NCI-H146 (cell line): ENCODE measurements at regions not wholly inside any gene's neighbourhood (a gene's known extent, or its start where the extent isn't known, plus 50 kb on each side); places are given as distances from the start of the nearest gene placed in this dataset.

Experiments
- DNase-seq: peaks from one replicate; lab custom pipeline; 2025; lab: John Stamatoyannopoulos, UW

DNA sequence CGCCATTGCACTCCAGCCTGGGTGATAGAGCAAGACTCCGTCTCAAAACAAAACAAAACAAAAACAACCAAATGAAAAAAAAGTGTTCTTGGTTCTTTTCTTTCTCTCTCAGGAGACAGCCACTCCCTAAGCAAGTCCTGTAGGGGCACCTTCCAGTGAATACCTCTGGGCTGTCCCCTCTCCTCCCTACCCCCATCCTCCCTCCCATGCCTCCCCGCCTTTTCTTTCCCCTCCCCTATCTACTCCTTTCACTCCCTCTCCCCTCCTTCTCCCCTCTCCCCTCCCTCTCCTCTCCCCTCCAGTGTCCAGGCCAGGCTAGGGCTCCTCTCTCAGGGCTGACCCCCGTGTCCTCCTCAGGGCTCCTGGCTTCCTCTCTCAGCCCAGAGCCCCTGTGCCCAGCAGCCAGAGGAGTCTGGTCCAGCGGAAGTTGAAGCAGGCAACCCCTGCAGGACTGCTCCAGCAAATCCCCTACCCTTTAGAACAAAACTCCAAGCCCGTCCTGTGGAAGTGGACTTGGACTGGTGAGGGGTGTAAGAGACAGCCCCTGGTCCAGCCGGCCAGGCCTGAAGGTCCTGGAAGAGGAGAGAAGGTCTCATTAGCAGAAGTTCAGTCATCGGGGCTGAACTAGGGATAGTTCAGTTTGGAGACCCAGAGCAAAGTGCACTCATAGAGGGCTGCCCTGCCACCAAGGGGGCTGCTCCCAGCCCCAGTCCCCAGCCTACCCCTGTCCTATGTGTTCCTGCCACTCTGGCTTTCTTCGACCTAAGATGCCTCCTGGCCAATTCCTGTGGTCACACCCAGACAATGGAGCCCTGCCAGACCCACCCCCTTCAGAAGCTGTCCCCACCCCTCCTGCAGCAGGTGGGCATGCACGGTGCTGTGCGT, 79.8 kb upstream of the IQSEC1 start:
- DNase-seq, result peak; percentile 54

DNA sequence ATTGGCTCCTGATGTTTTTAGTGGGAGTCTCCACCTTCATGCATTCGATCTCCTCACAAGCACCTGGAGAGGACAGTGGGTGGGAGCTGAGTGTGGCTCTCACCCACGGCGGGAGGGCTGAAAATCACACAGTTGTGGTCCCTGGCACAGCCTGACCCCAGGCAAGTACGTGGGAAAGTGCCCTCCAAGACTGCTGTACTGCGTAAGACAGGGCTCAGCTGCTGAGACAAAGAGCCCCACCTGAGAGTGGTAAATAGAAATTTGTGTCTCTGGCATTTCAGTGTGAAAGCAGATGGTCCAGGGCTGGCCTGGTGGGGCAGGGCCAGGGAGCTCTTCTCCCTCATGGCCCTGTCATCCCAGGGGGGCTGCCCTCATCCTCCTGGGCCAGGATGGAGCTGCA, 77.4 kb upstream of the IQSEC1 start:
- DNase-seq, result no peak

DNA sequence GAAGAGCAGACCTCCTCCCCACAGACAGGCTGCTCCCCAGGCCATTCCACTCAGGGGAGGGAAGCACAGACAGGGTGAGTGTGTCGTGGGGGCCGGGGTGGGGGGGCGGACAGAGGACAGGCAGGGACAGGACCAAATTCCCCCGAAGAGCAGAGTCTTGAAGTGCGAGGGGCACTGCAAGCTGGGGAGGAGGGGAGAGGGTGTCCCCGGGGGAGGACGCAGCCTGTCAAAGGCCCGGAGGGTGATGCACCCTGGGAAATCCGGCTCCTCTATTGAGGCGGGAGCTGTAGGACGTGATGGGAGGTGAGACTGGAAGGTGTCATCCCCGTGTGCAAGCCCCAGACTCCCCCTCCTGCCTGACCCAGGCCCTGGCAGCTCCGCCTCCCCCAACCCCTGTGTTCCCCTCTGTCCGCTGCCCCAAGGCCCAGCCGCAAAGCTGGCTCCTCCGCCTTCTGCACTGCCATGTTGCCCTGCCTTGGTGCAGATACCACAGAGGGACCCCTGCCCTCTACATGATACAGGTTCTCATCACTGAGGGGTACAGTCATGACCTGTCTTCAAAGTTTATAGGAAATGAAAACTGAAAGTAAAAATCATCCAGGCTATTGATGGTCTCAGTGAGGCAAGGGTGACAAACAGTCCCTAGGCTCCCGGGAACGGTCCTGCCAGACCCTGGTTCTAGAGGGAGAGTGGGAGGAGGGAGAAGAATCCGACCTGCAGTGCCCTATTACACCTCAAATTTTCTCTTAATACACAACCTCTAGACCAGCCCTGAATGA, 76.3 kb upstream of the IQSEC1 start:
- no peak for DNase-seq

DNA sequence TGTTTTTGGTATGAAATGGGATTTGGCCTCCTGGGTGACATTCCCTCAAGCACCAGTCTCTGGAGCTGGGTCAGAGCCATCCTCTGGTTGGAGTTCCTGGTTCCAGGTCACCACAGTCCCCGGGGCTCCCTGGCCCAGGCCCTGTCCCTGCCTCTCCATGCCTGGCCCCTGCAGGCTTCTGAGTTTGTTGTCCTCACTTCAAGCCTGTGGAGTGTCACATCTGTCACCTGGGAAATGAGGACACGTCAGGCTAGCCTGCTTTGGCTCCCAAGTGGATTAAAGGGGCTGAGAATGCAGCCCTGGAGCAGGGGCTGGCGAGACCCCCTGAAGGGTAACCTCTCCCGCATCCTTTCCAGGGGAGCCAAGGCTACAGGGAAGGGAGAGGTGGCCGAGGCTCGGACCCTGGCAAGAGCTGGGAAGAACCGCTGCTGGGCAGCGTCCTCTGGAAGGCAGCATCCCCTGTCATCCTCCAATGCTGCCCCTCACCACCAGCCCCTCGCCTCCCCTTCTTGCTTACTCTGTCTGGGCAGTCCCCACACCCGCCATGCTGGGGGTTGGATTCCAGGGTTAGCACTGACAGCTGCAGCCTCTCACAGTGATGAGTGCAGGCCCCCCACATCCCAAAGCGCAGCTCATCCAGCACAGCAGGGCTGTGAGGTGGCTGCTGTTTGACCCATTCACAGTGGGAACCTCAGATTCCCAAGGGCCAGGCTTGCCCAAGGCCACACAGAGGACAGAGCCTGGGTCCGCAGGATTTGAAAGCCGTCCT, 75.5 kb upstream of the IQSEC1 start:
- DNase-seq, result no peak

DNA sequence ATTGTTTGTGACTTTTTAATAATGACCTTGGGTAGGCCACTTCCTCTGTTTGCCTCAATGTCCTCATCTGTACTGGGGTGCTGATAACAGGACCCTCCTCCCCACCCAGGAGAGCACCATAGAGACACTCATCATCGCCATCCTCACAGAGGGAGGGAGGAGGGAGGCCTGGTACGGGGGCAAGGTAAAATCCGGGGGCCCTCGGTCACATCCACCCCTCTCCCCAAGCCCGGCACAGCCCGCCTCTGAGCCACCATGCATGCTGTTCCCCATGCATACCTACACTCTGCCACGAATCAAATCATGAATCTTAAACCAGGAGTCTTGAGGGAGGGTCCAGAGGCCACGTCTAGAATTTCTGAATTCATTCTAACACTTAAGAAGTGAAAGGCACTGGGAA, 74.9 kb upstream of the IQSEC1 start:
- no peak for DNase-seq

DNA sequence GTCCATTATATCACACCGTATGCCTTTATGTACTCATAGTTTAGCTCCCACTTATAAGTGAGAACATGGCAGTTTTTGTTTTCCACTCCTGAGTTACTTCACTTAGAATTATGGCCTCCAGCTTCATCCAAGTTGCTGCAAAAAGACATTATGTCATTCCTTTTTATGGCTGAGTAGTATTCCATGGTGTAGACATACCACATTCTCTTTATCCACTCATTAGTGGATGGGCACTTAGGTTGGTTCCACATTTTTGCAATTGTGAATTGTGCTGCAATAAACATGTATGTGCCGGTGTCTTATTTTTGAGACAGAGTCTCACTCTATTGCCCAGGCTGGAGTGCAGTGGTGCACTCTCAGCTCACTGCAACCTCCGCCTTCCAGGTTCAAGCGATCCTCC, 74.1 kb upstream of the IQSEC1 start:
- no peak for DNase-seq

DNA sequence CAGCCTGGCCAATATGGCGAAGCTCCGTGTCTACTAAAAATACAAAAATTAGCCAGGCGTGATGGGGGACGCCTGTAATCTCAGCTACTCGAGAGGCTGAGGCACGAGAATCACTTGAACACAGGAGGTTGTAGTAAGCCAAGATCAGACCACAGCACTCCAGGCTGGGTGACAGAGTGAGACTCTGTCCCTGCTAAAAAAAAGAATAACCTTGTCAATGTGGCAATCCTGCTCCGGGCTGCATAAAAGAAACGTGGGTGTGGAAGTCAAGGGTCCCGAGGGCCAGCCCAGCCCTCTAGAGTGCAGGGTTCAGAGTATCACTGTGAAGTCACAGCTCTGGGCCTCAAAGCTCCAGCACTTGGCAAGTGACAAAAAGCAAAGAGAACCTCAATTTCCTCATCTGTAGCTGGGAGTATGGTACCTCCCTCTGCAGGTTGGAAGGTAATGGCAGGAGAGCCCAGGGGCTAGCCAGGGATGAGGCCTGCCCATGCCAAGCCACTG, 73.5 kb upstream of the IQSEC1 start:
- no peak for DNase-seq

DNA sequence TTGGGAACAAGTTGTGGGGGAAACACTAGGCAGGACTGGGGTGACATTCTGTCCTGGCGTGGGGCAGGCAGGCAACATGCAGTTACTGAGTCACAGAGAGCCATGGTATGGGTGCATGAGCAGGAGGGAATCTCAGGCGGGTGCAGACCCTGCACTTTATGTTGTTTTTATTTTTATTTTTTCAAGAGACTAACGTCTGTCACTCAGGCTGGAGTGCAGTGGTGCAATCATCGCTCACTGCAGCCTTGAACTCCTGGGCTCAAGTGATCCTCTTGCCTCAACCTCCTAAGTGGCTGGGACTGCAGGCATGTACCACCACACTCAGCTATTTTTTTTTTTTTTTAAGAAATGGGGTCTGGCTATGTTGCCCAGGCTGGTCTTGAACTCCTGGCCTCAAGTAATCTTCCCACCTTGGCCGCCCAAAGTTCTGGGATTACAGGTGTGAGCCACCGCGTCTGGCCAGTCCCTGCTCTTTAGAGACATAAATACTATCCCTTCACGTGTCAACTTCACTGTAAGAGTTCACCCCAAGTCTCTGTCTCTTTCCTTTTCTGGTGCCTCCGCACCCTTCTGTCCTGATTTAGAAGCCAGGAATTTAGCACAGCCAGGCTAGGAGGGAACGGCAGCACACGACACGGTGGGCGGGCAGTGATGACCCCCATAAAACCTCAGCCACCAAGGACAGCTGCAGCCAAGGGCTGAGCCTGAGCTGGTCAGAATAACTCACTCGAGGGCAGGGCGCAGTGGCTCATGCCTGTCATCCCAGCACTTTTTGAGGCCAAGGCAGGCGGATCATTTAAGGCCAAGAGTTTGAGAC, 72.8 kb upstream of the IQSEC1 start:
- DNase-seq, result no peak

DNA sequence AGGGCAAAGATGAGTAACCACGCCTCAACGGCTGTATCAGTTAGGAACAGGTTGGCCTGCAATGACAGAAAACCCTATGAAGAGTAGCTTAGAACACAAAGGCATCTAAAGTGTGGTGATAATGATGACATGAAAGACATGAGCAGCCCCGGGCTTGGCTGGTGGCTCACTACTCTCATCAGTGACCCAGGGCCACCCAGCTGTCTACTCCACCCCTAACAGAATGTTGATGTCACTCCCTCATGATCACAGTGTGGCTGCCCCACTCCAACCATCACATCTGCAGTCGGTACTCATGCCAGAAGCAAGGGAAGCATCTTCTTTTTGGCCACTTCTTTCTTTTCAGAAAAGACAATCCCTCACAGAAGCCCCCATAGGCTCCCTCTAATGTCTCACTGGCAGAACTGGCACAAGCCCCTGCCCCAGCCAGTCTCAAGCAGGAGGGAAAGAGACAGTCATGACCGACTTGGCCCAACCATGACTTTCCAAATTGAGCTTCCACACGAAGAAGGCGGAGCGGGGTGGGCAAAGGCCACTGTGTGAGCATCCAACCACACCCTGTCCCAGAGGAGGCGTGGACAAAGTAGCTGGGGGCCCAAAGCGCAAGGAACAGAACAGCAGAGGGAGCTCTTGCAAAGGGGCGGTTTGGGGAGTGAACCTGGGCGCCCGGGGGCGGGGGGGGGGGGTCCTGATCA, 72.0 kb upstream of the IQSEC1 start:
- DNase-seq, result no peak

DNA sequence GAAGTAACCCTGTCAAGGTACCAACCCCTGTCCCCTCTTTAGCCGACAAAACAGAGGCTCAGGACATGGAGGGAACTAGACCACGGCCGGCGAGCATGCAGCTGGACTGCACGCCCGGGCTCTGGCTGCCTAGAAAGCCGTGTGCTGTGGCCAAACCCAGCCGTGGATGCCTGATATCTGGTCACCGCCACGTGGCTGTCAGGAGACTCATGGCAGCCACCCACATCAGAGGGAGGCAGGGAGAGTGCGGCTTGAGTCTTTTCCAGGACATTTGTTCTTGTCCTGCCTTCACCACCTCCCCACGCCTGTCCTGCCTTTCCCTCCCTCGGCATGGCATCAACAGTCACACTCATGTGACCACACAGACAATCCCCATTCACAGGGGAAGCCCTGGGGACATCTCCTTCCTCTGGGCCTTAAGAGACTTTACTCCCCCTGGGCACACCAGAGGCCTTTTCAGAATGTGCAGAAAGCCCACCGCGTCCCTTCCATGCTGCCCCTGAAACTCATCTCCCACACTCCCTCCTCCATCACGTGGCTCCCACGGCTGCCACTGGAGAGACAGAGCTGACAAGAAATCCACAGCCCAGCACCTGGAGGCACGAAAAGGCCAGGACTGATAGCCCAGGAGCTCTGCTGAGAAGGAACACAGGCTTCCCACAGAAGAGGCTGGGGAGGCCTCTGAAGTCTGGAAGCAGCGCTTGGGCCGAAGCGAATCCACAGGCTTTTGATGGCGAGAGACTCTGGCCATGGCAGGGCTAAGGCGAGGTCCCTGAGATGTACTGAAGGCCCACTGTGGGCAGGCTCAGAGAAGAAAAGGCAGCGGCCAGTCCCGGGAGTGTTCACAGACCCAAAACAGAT, 71.2 kb upstream of the IQSEC1 start:
- DNase-seq, result no peak

DNA sequence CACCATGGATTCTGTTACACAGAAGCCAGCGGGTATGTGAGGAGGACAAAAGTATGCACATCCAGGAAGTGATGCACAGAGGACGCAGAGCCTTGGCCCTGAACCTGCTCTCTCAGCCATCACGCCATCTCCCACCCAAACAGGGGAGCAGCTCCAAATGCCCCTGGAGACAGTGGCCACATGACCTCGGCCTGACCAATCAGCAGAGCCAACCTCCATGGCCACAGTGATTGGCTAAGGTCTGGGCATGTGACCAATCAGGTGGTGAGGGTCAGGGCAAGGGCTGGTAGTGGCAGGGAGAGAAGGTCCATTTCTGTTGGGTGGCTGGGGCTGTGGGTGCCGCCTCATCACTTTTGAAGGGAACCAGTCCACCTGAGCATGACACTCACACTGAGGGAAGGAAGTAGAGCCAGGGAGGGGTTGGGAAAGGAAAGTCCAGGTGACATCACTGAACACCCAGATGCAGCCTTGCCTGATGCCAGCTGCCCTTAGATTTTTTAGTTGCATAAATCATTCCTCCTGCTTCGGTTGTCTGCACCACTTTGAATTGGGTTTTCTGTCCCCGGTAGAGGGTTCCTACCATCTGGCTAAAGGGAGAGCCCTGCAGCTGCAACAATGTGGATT, 70.3 kb upstream of the IQSEC1 start:
- DNase-seq, result no peak

DNA sequence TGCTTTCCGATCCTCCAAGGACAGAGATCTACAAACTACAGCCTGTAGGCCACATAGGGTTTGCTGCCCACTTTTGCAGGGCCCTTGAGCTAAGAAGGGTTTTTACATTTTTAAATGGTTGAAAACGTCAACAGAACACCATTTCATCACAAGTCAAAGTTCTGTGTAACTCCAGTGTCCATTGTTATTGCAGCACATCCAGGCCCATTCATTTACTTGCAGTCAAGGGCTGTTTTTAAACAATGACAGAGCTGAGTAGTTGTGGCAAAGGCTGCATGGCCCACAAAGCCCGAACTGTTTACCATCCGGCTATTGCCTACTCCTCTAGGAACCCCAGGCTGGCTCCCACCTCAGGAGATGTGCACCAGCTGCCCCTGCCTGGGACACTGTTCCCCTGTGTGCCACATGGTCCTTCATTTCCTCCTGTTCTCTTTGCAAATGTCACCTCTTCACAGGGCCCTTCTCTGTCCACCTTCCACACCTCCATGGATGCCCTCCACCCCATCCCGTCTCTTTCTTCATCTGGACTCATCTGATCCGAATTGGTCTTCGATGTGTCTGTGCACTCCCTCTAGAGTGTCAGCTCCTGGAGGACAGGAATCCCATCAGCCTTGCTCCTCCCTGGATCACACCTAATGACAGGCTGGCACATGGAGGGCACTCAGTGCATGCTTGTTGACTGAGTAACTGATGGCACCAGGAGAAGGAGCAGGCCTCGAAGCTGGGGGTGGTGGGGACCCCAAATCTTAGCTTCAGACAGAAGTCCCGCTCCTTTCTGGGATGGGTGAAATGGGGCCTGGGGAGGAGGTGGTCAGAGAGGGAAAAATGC, 69.5 kb upstream of the IQSEC1 start:
- DNase-seq, result no peak

DNA sequence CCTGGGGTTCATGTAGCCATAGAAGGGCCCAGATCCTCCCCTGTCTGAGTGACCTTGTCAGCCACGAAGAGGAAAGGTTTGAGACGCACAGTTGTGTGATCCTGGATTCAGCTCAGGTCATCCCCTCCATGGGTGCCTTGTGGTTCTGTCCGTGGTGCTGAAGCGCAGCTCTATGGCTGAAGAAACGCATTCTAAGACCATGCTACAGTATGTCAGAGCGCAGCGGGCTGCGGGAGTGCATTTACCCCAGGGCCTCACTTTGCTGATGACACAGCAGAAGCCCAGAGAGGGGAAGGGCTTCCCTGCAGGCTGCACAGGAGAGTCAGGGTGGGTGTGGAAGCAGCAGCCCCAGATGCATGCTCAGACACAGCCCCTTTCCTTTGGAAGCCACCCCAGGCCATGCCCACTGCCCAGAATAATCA, 68.8 kb upstream of the IQSEC1 start:
- no peak for DNase-seq

DNA sequence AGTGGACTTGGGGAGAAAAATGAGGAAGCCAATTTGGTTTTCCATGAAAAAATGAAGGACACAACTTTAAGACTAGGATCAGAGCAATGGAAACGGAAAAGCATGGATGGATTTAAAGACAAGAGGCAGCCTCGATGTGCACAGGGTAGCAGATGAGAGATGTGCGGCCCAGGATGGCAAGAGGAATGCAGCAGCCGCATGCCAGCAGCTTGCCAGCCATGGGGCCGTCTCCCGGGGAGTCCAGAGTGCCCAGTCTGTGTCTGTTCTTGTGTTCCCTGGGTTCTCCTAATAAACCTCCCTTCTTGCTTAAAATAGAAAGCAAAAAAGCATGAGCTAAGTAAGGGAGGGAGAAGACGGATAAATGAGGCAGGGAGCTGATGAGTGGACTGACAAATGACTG, 68.0 kb upstream of the IQSEC1 start:
- no peak for DNase-seq

DNA sequence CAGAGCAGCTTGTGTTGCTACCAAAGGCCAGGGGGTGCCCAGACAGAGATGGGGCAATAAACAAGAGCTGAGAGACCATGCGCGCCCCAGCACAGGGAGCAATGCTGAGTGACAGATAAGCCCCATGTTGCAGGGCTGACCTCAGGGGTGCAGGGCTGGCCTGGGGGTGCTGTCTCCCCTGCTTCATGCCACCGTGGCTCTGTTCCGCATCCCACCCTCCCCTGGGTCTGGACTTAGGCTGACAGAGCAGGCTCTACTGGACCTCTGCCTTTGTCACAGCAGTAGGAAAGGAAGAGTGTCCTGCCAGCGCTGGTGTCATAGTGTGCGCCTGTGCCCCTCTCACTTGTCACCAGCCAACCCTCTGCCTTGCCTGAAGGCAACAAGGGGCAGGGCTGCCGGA, 67.4 kb upstream of the IQSEC1 start:
- DNase-seq, result no peak

DNA sequence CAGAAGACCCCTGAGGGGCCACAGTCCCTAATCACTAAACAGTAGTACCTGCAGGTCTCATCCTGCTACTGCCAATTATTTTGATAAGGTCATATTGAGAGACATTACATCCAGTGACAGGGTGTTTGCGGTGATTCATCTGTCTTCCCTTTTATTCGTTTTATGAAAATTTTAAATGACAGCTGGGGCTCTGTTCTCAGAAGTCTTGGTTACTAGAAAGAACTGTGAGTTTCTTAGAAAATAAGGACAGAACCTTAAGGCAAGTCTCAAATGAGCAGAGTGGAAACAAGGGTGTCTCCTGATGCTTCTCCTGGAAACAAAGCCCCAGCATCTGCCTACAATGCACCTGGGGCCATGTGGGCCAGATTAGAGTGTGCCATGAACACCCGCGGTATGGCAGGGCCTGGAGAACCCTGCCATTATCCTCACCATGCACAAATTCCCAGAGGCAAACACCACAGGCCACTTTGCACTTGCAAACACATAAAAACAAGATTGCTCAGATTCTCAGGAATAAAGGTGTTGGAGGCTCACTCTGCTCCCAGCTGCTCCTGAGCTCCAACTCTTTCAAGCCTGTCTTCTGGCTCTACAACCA, 66.3 kb upstream of the IQSEC1 start:
- peak; percentile 23 for DNase-seq

DNA sequence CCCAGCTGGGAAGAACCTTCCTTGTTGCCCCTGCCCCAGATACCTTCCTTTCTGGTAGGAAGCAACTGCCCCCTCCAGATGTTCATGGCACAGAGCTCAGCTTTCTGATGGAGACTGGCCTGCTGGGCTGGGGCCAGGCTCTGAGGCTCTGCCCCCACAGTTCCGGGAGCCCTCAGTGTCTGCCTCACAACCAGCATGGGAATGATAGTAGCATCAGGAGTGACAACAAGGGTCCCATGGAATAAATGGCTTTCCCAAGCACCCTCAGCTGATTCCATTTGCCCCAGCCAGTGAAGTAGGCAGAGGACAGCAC, 65.6 kb upstream of the IQSEC1 start:
- no peak for DNase-seq
